Stomach (tissue), 8 donors: ENCODE measurements at regions not wholly inside any gene's neighbourhood (a gene's known extent, or its start where the extent isn't known, plus 50 kb on each side); places are given as distances from the start of the nearest gene placed in this dataset.

Experiments used
- DNase-seq, 2 donors: peaks; one replicate each; pipeline versions ENCODE4 v3.0.0 to v3.0.0-alpha.2; 2013 to 2019
- H3K27ac ChIP-seq, 5 donors: fragments of 200-600 bp in 4 of 5; sonication (generic) in 4 of 5; one replicate each; pipeline ENCODE4 v1.5.1; 2013 to 2019; ENCODE audit warnings: mild to moderate bottlenecking in 1 of 5, moderate library complexity in 1 of 5
- H3K27me3 ChIP-seq, 3 donors: fragments of 200-600 bp; sonication (generic); one replicate each; pipeline ENCODE4 v1.5.1; 2017 to 2019; ENCODE audit warnings: mixed run types in 1 of 3
- H3K36me3 ChIP-seq, 4 donors: fragments of 200-600 bp; sonication (generic); 1 replicate in 3 of 4; 2 replicates in 1 of 4; pipeline ENCODE4 v1.5.1; 2016 to 2019
- H3K4me1 ChIP-seq, 4 donors: fragments of 200-600 bp; sonication (generic); one replicate each; pipeline ENCODE4 v1.5.1; 2016 to 2019
- H3K4me3 ChIP-seq, 4 donors: fragments of 200-600 bp; sonication (generic) in 3 of 4; one replicate each; pipeline ENCODE4 v1.5.1; 2016 to 2019; ENCODE audit warnings: mild to moderate bottlenecking in 1 of 4
- H3K9me3 ChIP-seq, 4 donors: fragments of 200-600 bp; sonication (generic); one replicate each; pipeline ENCODE4 v1.5.1; 2016 to 2019
- EP300 ChIP-seq: sonication (generic); formaldehyde crosslinking; IDR thresholded peaks from one replicate; pipeline ENCODE4 v1.6.1; 2017; ENCODE audit warnings: antibody characterized with exemption
- POLR2A ChIP-seq, 4 donors: fragments of 450-650 bp; IDR thresholded peaks; one replicate each; pipeline ENCODE4 v1.6.1; 2016; ENCODE audit warnings: antibody characterized with exemption in 4 of 4, control low read depth in 2 of 4, mild to moderate bottlenecking in 1 of 4, moderate library complexity in 1 of 4
- POLR2AphosphoS5 ChIP-seq, 3 donors: sonication (generic); formaldehyde crosslinking; IDR thresholded peaks; one replicate each; pipeline ENCODE4 v1.6.1; 2016; ENCODE audit warnings: antibody characterized with exemption in 3 of 3
- WGBS, 5 donors: extraction: QIAGEN DNeasy Blood & Tissue Kit in 3 of 5; methylation state at CpG; one replicate each; pipeline versions ENCODE4 v1.1.5 to v1.1.7; 2013 to 2018; 5-methylcytosine and 5-hydroxymethylcytosine counted together
- intact Hi-C: fragments of 100-400 bp; cut with DNase I; formaldehyde crosslinking; loops from one replicate; pipeline ENCODE4 v1.15.1; 2023; ENCODE audit warnings: low total_unique reads
- TF ChIP-seq, protein P1 (sequence below), 7 experiments: fragments of 450-650 bp in 4 of 7; fragments of 200-600 bp in 3 of 7; sonication (generic) in 3 of 7; IDR thresholded peaks; one replicate each; pipeline ENCODE4 v1.5.1; 2016 to 2019; ENCODE audit warnings: antibody characterized with exemption in 7 of 7, control low read depth in 2 of 7, mild to moderate bottlenecking in 1 of 7
- donor health status: healthy with polysubstance abuse.
- donor health status: Bipolar disorder and iron deficiency.
- donor health status: healthy.

DNA sequence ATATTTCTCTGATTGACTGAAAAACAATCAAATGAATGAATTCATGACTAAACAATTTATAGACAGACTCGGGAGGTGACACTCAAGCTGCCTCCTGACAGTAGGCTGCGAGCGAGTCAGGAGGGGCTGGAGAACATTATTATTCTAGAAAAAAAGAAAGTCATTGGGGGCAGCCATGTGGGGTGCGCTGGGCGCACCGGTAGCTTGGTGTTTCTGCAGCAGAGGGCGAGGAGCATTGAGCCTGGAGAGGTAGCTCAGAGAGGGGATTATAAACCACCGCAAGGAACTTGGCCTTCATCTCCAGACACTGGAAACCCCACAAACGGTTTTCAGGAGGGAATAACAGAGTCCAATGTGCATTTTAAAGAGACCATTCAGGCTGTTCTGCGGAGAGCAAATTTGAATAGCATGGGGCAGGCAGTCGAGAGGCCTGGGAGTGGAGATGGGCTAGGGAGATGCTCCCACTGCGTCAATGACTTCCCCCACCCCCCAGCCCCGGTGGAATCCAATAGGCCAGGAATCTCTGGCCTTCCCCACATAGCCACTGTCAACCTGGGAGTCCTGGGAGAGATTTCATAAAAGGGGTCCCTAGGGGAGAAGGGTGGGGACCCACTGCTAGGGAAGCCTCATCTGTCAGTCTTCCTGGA, 168.3 kb downstream of the BCOR start:
- H3K4me3 ChIP-seq, result no peak overlapping the region
- H3K4me1 ChIP-seq, result no peaks in the 10 kb centered on the region
- peaks cover 0 to 4% (median 0%) of the 10 kb centered on the region in 3 donors for H3K27me3 ChIP-seq
- H3K9me3 ChIP-seq, result no peaks in the 10 kb centered on the region
- H3K27ac ChIP-seq, result no peak overlapping the region
- no peaks in the 10 kb centered on the region for H3K36me3 ChIP-seq
- no peak for DNase-seq
- TF ChIP-seq, protein P1, sequence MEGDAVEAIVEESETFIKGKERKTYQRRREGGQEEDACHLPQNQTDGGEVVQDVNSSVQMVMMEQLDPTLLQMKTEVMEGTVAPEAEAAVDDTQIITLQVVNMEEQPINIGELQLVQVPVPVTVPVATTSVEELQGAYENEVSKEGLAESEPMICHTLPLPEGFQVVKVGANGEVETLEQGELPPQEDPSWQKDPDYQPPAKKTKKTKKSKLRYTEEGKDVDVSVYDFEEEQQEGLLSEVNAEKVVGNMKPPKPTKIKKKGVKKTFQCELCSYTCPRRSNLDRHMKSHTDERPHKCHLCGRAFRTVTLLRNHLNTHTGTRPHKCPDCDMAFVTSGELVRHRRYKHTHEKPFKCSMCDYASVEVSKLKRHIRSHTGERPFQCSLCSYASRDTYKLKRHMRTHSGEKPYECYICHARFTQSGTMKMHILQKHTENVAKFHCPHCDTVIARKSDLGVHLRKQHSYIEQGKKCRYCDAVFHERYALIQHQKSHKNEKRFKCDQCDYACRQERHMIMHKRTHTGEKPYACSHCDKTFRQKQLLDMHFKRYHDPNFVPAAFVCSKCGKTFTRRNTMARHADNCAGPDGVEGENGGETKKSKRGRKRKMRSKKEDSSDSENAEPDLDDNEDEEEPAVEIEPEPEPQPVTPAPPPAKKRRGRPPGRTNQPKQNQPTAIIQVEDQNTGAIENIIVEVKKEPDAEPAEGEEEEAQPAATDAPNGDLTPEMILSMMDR (IDR thresholded peaks at IDR 0.05), result no peak
- no peak for TF ChIP-seq POLR2A (IDR thresholded peaks at IDR 0.05)
- TF ChIP-seq EP300, result no peak
- no peak for TF ChIP-seq POLR2AphosphoS5 (IDR thresholded peaks at IDR 0.05)
- 79 to 91% (median 82%) methylated on average over 10 to 13 of the region's 13 CpGs for WGBS, 5 donors
- intact Hi-C loops, result no loop called here

DNA sequence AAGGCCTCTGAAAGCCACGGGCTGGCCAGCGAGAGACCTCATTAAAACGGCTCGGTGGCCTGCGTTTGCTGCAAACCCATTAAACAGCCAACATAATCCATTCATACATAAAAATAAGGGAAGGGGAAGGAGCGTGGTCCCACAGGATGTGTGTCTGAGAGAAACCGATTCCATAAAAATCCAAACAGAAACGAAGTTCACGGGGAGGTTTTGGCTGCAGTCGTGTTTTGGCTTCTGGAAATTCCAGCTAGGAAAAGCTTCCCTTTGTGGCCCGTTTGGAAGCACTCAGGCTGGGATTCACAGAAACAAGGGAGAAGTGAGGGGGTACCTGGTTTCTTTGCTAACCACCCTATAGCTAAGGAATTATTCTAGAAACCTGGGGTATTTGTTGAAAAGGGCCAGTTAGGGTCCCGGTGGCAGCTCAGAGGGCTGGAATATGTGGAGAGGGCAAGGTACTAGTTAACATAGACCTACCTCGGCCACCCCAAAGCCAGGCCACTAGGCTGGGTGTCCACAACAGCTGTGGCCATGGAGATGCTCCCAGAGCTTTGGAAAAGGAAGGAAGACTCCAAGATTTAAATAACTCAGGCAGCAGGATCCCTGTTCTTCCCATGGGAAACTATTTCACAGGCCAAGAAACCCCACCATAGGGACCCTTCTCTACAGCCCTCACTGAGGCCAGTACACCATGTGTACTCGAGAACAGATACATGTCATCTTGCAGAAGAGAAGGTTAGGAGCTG, 166.8 kb downstream of the BCOR start:
- no peak for DNase-seq
- H3K27me3 ChIP-seq, result peaks cover 0 to 4% (median 0%) of the 10 kb centered on the region in 3 donors
- no peaks in the 10 kb centered on the region for H3K4me1 ChIP-seq
- intact Hi-C loops, result no loop called here
- TF ChIP-seq POLR2AphosphoS5 (IDR thresholded peaks at IDR 0.05), result no peak
- TF ChIP-seq, protein P1 (IDR thresholded peaks at IDR 0.05), result no peak
- TF ChIP-seq EP300, result no peak
- TF ChIP-seq POLR2A (IDR thresholded peaks at IDR 0.05), result no peak
- no peaks in the 10 kb centered on the region for H3K9me3 ChIP-seq
- peak overlapping the region in 2 of 5 donors; percentile 8 to 15 for H3K27ac ChIP-seq
- WGBS, 5 donors, result 68 to 77% (median 75%) methylated on average over 14 of the region's 14 CpGs
- H3K4me3 ChIP-seq, result no peak overlapping the region
- no peaks in the 10 kb centered on the region for H3K36me3 ChIP-seq

DNA sequence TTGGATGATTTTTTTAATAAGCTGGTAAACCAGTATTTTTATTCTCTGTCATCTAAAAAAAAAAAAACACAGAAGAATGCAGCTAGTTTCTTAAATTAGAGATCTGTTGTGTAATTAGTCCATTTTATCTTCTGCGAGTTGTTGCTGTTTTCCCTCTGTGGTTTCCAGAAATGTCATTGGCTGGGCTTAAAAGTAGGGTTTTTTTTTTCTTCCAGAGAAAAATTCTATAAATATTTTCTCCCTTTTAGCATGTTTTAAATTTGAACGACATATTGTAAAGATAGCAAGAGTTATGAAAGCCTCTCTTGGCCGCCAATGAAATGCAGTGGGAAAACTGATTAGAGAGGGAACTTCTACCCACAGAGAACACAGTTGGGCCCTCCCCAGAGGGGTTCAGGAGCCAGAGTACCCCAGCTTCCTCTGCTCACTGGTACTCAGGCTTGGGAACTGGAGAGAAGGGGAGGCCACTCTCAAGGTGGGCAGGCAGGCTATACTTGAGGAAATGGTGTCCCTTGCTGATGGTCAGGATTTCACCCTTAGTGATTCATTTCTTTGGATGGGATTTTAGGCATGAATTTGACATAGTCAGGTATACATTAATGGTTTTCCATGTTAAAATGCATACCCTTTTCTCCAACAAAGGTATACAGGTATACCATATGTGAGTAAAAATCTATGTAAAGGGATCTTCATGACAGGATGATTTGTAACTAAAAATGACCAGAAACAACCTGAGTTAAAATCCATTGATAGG, 166.1 kb downstream of the BCOR start:
- DNase-seq, result no peak
- Histone ChIP-seq H3K36me3 (no peaks in the 10 kb centered on the region), H3K4me3 (no peak overlapping the region), H3K4me1 (no peaks in the 10 kb centered on the region), H3K27ac (no peak overlapping the region), H3K9me3 (no peaks in the 10 kb centered on the region), H3K27me3 (peaks cover 0 to 4% (median 0%) of the 10 kb centered on the region in 3 donors)
- 57 to 73% (median 62%) methylated on average over 3 of the region's 3 CpGs for WGBS, 5 donors
- intact Hi-C loops, result no loop called here
- TF ChIP-seq POLR2AphosphoS5 (IDR thresholded peaks at IDR 0.05), result no peak

DNA sequence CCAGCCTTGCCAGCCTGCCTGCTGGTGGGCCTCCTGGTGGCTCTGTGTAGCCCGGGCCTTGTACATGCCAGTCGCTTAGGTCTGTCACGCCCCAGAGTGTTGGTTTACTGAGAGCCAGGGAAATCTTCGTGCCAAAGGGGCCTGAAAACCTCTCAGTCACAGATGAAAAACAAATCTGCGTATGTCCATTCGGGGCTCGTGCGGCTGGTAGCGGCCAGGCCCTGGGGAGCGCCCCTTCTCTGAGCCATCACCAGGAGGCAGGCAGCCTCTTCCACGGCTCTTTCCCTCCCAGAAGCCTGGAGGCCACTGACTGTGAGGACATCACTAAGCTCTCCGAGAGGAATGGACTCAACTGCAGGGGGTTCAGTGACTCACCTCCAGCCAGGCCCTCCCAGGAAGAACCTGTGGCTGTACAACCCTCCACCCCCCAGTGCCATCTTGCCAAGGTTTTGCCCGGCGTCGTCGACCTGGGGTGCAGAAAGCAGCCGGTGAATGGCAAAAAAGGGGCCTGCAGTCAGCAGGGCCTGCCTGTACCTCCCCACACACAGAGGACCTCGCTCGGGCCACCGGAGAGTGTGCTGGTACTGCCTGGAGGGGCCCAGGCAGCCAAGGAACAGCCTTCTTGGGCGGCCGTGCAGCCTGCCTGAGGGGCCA, 162.2 kb downstream of the BCOR start:
- H3K27ac ChIP-seq, result no peak overlapping the region
- H3K9me3 ChIP-seq, result no peaks in the 10 kb centered on the region
- TF ChIP-seq POLR2A (IDR thresholded peaks at IDR 0.05) (no peak), EP300 (no peak), POLR2AphosphoS5 (IDR thresholded peaks at IDR 0.05) (no peak)
- TF ChIP-seq, protein P1 (IDR thresholded peaks at IDR 0.05), result no peak
- no peaks in the 10 kb centered on the region for H3K36me3 ChIP-seq
- no peaks in the 10 kb centered on the region for H3K27me3 ChIP-seq
- no peak overlapping the region for H3K4me3 ChIP-seq
- intact Hi-C loops, result no loop called here
- DNase-seq, result no peak
- H3K4me1 ChIP-seq, result no peaks in the 10 kb centered on the region
- 77 to 92% (median 81%) methylated on average over 6 to 22 of the region's 22 CpGs for WGBS, 5 donors
